Endothelial cell of umbilical vein (primary cell): ENCODE measurements at regions not wholly inside any gene's neighbourhood (a gene's known extent, or its start where the extent isn't known, plus 50 kb on each side); places are given as distances from the start of the nearest gene placed in this dataset.

ENCODE experiments used
- BruUV-seq: library from RNA; stranded (reverse); fragments of 400-500 nt; replicated peaks from 2 replicates; lab custom pipeline; 2021; lab: Mats Ljungman, UMichigan
- CTCF ChIA-PET: fragments of 300-600, 350-600 bp; sonication (Branson Sonifier 250); formaldehyde crosslinking; loops from one replicate; lab custom pipeline; 2021; ENCODE audit warnings: antibody characterized with exemption, inconsistent platforms; lab: Charles Lee
- POLR2A ChIA-PET: fragments of 300-600, 350-600 bp; sonication (Branson Sonifier 250); formaldehyde crosslinking; loops from one replicate; lab custom pipeline; 2021; ENCODE audit warnings: antibody characterized with exemption, inconsistent platforms; lab: Charles Lee
- DNase-seq: peaks from one replicate; pipeline ENCODE4 v3.0.0-alpha.2; 2011; ENCODE audit warnings: low read depth, low spot score
- FAIRE-seq: peaks from 2 replicates; lab custom pipeline; 2011; peaks lifted over from hg19 to GRCh38; lab: Jason Lieb, UNC
- H2AFZ ChIP-seq: 2 replicates; pipeline ENCODE4 v1.6.0; 2012; ENCODE audit warnings: low read depth, low read length, control low read depth, inconsistent platforms
- H3K27ac ChIP-seq: 2 replicates; pipeline ENCODE4 v1.5.1; 2011; ENCODE audit warnings: low read depth, mild to moderate bottlenecking, control low read depth, low read length, moderate library complexity; ENCODE audit not compliant: insufficient read depth
- H3K27me3 ChIP-seq, 2 experiments: 2 replicates each; pipeline versions ENCODE4 v1.6.0 to v1.6.1; 2011; ENCODE audit warnings: low read length in 2 of 2, mixed read lengths in 1 of 2; ENCODE audit not compliant: control insufficient read depth in 2 of 2, insufficient read depth in 2 of 2
- H3K36me3 ChIP-seq, 2 experiments: 2 replicates in 1 of 2; 3 replicates in 1 of 2; pipeline ENCODE4 v1.5.1; 2011; ENCODE audit warnings: low read length in 2 of 2, mild to moderate bottlenecking in 1 of 2, moderate library complexity in 1 of 2; ENCODE audit not compliant: control insufficient read depth in 2 of 2, insufficient read depth in 2 of 2; ENCODE audit errors: extremely low read depth in 1 of 2
- H3K4me1 ChIP-seq: 3 replicates; pipeline ENCODE4 v1.5.1; 2011; ENCODE audit warnings: mild to moderate bottlenecking, low read length; ENCODE audit not compliant: control insufficient read depth, insufficient read depth; ENCODE audit errors: extremely low read depth
- H3K4me2 ChIP-seq: 2 replicates; pipeline ENCODE4 v1.6.1; 2011; ENCODE audit warnings: low read length, control low read depth, mixed read lengths; ENCODE audit not compliant: insufficient read depth
- H3K4me3 ChIP-seq, 3 experiments: fragments of 200-600 bp in 1 of 3; sonication (generic), shearing (Covaris generic) in 1 of 3; replicated peaks in 1 of 3; 2 replicates each; pipeline ENCODE4 v1.5.1; 2011 to 2016; ENCODE audit warnings: control low read depth in 3 of 3, low read length in 3 of 3, mild to moderate bottlenecking in 2 of 3, inconsistent platforms in 1 of 3, low read depth in 1 of 3, moderate library complexity in 1 of 3; ENCODE audit not compliant: insufficient read depth in 1 of 3
- H3K79me2 ChIP-seq: 2 replicates; pipeline ENCODE4 v1.6.0; 2012; ENCODE audit warnings: low read length, inconsistent platforms; ENCODE audit not compliant: control insufficient read depth, insufficient read depth
- H3K9ac ChIP-seq: replicated peaks from 2 replicates; pipeline ENCODE3; 2011; ENCODE audit warnings: low read length, control low read depth; ENCODE audit not compliant: insufficient read depth; ENCODE audit errors: extremely low read depth
- H3K9me1 ChIP-seq: replicated peaks from 3 replicates; pipeline ENCODE4 v1.6.0; 2011; ENCODE audit warnings: mild to moderate bottlenecking, low read length; ENCODE audit not compliant: control insufficient read depth, insufficient read depth; ENCODE audit errors: extremely low read depth
- H3K9me3 ChIP-seq: replicated peaks from 2 replicates; pipeline ENCODE4 v1.5.1; 2012; ENCODE audit warnings: low read length, inconsistent platforms; ENCODE audit not compliant: control insufficient read depth, insufficient read depth
- H4K20me1 ChIP-seq: replicated peaks from 2 replicates; pipeline ENCODE3; 2011; ENCODE audit warnings: mild to moderate bottlenecking, low read length; ENCODE audit not compliant: control insufficient read depth, insufficient read depth; ENCODE audit errors: extremely low read depth
- CTCF ChIP-seq, 2 donors: IDR thresholded peaks; 1 replicate in 1 of 2; 2 replicates in 1 of 2; pipeline ENCODE4 v1.5.1; 2011; ENCODE audit warnings: low read length in 2 of 2, mild to moderate bottlenecking in 2 of 2, moderate library complexity in 2 of 2, control low read depth in 1 of 2, inconsistent platforms in 1 of 2, low read depth in 1 of 2; ENCODE audit not compliant: insufficient read depth in 1 of 2; ENCODE audit errors: extremely low read depth in 1 of 2
- EZH2 ChIP-seq: IDR thresholded peaks from 2 replicates; pipeline ENCODE4 v1.6.1; 2012; ENCODE audit warnings: borderline replicate concordance, low read depth, mild to moderate bottlenecking, moderate library complexity, low read length, inconsistent platforms; ENCODE audit not compliant: severe bottlenecking
- FOS ChIP-seq: IDR thresholded peaks from 2 replicates; pipeline ENCODE4 v1.6.1; 2011; ENCODE audit warnings: mild to moderate bottlenecking, low read length, moderate library complexity, borderline replicate concordance; ENCODE audit not compliant: insufficient read depth
- GATA2 ChIP-seq: IDR thresholded peaks from 2 replicates; pipeline ENCODE4 v1.7.0; 2011; ENCODE audit warnings: low read depth, mild to moderate bottlenecking, moderate library complexity, mixed read lengths, low read length; ENCODE audit not compliant: insufficient read length, insufficient read depth
- JUN ChIP-seq: IDR thresholded peaks from 2 replicates; pipeline ENCODE4 v1.6.1; 2011; ENCODE audit warnings: borderline replicate concordance, low read depth; ENCODE audit not compliant: insufficient read length, insufficient read depth
- MAX ChIP-seq: IDR thresholded peaks from 2 replicates; pipeline ENCODE4 v1.6.1; 2011; ENCODE audit not compliant: insufficient read depth, insufficient read length
- MYC ChIP-seq: IDR thresholded peaks from one replicate; pipeline ENCODE4 v1.6.1; 2011; ENCODE audit warnings: mild to moderate bottlenecking, low read depth, low read length
- POLR2A ChIP-seq: IDR thresholded peaks from 2 replicates; pipeline ENCODE4 v1.6.1; 2012; ENCODE audit warnings: low read depth, mild to moderate bottlenecking, control low read depth, low read length
- POLR2AphosphoS5 ChIP-seq: IDR thresholded peaks from 2 replicates; pipeline ENCODE4 v1.6.1; 2012; ENCODE audit warnings: low read depth, mild to moderate bottlenecking, control low read depth, low read length, moderate library complexity; ENCODE audit not compliant: insufficient read depth
- dilution Hi-C: fragments of 300-500 bp; cut with MboI; formaldehyde crosslinking; loops from one replicate; pipeline ENCODE4 v1.15.0; 2019; ENCODE audit warnings: low sequenced_read_pairs; ENCODE audit not compliant: extremely low pct_ligation_motif_present
- intact Hi-C: fragments of 100-400 bp; cut with micrococcal nuclease; formaldehyde crosslinking; loops from one replicate; pipeline ENCODE4 v1.10.0; 2022

GRCh38 chr12:40561395-40561966, 130.8 kb upstream of the CNTN1 start:
- no TSS peak for BruUV-seq
- no peaks in the 10 kb centered on the region for H3K9me1 ChIP-seq
- no peaks in the 10 kb centered on the region for H3K79me2 ChIP-seq
- CTCF ChIA-PET = no interaction called here
- DNase-seq (no peak), FAIRE-seq (no peak)
- H3K4me1 ChIP-seq = no peaks in the 10 kb centered on the region
- H3K27me3 ChIP-seq = no peaks in the 10 kb centered on the region
- POLR2A ChIA-PET = no interaction called here
- H3K36me3 ChIP-seq = no peaks in the 10 kb centered on the region
- no peaks in the 10 kb centered on the region for H3K9me3 ChIP-seq
- no peak overlapping the region for H3K4me2 ChIP-seq
- TF ChIP-seq POLR2AphosphoS5 (no peak), MYC (no peak), MAX (no peak), JUN (no peak), POLR2A (no peak), GATA2 (no peak), CTCF (IDR thresholded peaks at IDR 0.05; ENCODE audit: extremely low read depth in 1 of 2, insufficient read depth in 1 of 2, low read depth in 1 of 2, low read length in 2 of 2) (no peak), EZH2 (no peak), FOS (no peak)
- no peak overlapping the region for H3K27ac ChIP-seq
- intact Hi-C loops (no loop called here), dilution Hi-C loops (no loop called here)
- H3K4me3 ChIP-seq = no peak overlapping the region
- no peak overlapping the region for H3K9ac ChIP-seq
- H2AFZ ChIP-seq = no peak overlapping the region
- no peaks in the 10 kb centered on the region for H4K20me1 ChIP-seq
